GM19455 (cell line): ENCODE measurements at regions not wholly inside any gene's neighbourhood (a gene's known extent, or its start where the extent isn't known, plus 50 kb on each side); places are given as distances from the start of the nearest gene placed in this dataset.

Source experiments
- ATAC-seq: cut with Tn5 transposase; IDR thresholded peaks from one replicate; pipeline ENCODE4 v1.9.1; 2021; ENCODE audit not compliant: unreplicated experiment

- no peak for ATAC-seq
Measured at GRCh38 chr19:27671876-27672275, 1541.1 kb downstream of the UQCRFS1 start.

DNA sequence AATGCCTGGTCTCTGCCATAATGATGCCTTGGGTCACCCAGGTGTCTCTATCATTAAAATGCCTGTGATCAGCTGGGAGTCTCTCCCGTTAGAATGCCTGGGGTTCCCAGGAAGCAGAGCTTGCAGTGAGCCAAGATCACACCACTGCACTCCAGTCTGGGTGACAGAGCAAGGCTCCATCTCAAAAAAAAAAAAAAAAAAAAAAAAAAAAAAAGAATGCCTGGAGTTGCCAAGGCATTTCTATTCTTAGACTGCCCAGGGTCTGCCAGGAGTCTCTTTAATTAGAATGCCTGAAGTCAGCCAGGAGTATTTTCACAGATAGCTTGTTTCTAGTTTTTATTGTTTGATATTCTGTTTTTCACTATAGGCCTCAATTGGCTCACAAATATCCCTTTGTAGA is 1552.5 kb downstream of the UQCRFS1 start:
- ATAC-seq: no peak

DNA sequence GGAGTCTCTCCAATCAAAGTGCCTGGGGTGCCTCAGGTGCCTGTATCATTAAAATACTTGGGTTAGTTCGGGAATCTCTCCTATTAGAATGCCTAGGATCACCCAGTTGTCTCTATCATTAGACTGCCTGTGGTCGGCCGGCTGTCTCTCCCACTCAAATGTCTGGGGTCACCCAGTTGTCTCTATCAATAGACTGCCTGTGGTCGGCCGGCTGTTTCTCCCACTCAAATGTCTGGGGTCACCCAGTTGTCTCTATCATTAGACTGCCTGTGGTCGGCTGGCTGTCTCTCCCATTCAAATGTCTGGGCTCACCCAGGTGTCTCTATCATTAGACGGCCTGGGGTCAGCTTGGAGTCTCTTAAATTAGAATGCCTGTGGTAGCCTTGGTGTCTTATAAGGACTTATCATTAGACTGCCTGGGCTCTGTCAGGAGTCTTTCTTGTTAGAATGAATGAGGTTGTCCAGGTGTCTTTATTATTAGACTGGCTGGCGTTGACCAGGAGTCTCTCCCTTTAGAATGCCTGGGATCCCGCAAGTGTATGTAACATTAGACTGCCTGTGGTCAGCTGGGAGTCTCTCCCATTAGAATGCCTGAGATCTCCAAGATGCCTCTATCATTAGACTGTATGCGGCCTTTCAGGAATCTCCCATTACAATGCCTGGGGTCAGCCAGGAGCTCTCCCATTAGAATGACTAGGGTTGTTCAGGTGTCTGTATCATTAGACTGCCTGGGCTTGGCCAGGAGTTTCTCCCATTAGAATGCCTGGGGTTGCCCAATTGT is 1555.5 kb downstream of the UQCRFS1 start:
- no peak for ATAC-seq

DNA sequence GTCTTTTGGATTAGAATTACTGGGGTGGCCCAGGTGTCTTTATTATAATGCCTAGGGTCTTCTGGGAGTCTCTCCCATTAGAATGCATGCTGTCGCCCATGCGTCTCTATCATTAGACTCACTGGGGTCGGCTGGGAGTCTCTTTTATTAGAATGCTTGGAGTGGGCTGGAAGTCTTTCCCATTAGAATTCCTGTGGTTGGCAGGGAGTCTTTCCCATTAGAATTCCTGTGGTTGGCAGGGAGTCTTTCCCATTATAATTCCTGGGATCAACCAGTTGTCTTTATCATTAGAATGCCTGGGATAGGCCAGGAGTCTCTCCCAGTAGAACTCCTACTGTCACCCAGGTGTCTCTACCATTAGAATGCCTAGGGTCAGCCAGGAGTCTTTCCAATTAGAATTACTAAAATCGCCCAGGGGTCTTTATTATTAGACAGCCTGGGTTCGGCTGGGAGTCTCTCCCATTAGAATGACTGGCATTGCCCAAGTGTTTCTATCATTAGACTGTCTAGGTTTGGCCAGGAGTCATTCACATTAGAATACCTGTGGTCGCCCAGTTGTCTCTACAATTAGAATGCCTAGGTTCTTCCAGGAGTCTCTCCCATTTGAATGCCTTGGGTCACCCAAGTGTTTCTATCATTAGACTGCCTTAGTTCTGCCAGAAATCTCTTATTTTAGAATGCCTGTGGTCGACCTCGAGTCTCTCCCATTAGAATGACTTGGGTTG is 1558.5 kb downstream of the UQCRFS1 start:
- no peak for ATAC-seq

- ATAC-seq: no peak
Measured at GRCh38 chr19:27652796-27653195, 1560.2 kb downstream of the UQCRFS1 start.

DNA sequence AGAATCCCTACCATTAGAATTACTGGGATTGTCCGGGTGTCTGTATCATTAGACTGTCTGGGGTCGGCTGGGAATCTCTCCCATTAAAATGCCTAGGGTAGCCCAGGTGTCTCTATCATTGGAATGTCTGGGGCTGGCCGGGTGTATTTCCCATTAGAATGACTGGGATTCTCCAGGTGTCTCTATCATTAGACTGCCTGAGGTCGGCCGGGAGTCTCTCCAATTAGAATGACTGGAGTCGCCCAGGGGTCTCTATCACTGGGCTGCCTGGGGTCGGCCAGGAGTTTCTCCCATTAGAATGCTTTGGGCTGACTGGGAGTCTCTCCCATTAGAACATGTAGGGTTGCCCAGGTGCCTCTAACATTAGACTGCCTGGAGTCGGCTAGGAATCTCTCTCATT is 1560.7 kb downstream of the UQCRFS1 start:
- ATAC-seq: no peak

GRCh38 chr19:27647423-27647822 is 1565.5 kb downstream of the UQCRFS1 start:
- no peak for ATAC-seq

- ATAC-seq: no peak
Measured at GRCh38 chr19:27635401-27635800, 1577.5 kb downstream of the UQCRFS1 start.

DNA sequence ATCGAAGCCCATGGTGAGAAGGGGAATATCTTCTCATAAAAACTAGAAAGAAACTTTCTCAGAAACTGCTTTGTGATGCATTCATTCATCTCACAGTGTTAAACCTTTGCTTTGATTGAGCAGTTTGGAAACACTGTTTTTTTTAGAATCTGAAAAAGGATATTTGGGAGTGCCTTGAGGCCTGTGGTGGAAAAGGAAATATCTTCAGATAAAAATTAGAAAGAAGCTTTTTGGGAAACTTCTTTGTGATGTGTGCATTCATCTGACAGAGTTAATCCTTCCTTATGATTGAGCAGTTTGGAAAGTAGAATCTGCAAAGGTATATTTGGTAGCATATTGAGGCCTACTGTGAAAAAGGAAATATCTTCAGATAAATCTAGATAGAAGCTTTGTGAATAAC is 1594.9 kb downstream of the UQCRFS1 start:
- no peak for ATAC-seq

DNA sequence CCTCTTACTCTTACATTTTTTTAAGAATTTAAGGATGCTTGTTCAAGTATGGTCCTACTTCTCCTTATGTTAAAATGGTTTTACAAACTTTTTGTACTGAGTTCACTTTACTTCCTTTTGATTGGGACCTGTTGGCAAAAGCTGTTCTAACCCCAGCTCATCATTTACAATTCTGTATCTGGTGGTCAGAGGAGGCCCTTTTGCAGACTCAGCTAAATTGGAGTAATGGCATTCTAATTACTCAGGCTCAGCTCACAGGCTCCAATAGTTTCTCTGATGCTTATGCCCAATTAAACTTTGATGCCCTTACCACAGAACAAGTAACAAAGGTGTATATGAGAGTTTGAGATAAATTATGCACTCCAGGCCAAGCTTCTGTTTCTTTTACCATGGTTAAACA is 1632.0 kb downstream of the UQCRFS1 start:
- ATAC-seq: no peak
